Central memory CD8-positive, alpha-beta T cell (primary cell): ENCODE measurements at regions not wholly inside any gene's neighbourhood (a gene's known extent, or its start where the extent isn't known, plus 50 kb on each side); places are given as distances from the start of the nearest gene placed in this dataset.
A peak's percentile ranks its signal among the peaks of the same experiment; 100 is the strongest.
"Not testable (repeated sequence)": the region's sequence is repeated elsewhere in the genome, so short reads cannot be mapped to it uniquely, and the experiment has no call there.

Experiments used
- ATAC-seq: fragments of 150-1000 bp; cut with Tn5 transposase; replicated peaks from 2 replicates; pipeline ENCODE4 v1.10.0; 2022; ENCODE audit warnings: mild to moderate bottlenecking, moderate FRiP score, moderate number of reproducible peaks; ENCODE audit not compliant: poor library complexity, severe bottlenecking; ENCODE audit errors: extremely low read depth
- DNase-seq, 2 donors: peaks; one replicate each; pipeline ENCODE4 v3.0.0; 2021; ENCODE audit warnings: low spot score in 2 of 2
- H3K27ac Mint-ChIP-seq: one replicate; pipeline ENCODE4 v1.8.0; 2022; ENCODE audit warnings: low read depth, mild to moderate bottlenecking, moderate library complexity, mixed read lengths
- H3K27me3 Mint-ChIP-seq: one replicate; pipeline ENCODE4 v1.8.0; 2022; ENCODE audit warnings: mixed read lengths
- H3K36me3 Mint-ChIP-seq: one replicate; pipeline ENCODE4 v1.8.0; 2022; ENCODE audit warnings: mild to moderate bottlenecking, moderate library complexity, mixed read lengths; ENCODE audit not compliant: insufficient read depth
- H3K4me1 Mint-ChIP-seq: one replicate; pipeline ENCODE4 v1.8.0; 2022; ENCODE audit warnings: mixed read lengths
- H3K4me3 Mint-ChIP-seq: one replicate; pipeline ENCODE4 v1.8.0; 2022; ENCODE audit warnings: mild to moderate bottlenecking, moderate library complexity, mixed read lengths
- H3K9me3 Mint-ChIP-seq: one replicate; pipeline ENCODE4 v1.8.0; 2022; ENCODE audit warnings: mixed read lengths

DNA sequence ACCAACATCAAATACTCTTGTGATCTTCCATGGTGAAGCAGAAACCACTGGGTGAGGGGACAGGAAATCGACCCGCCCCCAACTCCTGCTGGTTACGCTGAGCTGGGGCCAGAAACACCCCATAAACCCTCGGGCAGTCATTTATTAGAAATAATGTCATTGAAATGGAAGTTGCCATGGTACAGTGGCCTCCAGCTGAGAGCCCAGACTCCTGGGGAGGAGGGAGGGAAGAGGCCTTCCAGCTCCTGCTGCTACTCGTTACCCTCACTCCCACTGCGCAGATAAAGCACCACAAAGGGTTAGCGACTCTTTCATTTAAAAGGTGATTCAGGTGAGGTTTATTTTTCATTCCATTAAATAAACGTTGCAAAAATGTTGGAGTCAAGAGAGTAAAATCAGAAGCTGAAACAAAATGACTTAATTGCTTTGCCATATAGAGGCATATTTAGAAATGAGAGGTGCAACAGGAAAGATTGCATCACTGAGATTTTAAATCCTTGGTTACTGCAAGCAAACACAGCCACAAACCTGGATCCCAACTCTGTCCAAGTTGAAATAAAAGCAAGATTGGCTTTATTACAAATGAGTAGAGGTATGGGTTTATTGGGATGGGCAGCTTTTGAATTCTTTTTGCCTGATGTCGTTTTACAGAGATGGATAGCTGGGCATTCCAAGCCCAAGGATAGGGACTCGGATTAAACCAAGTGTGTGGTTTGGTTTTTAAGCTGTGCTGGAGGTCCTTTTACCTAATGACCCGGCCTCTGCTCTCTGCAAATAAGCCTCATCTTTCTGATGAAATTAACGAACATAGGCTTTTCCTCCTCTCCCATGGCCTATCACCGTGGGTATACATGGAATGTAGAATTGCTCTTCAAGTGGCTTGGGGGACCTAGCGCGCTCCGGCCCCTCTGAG lies 92.0 kb downstream of the LYZL1 start:
- H3K9me3 Mint-ChIP-seq, H3K27ac Mint-ChIP-seq, H3K4me1 Mint-ChIP-seq, ATAC-seq, H3K36me3 Mint-ChIP-seq, DNase-seq, H3K4me3 Mint-ChIP-seq: not testable (repeated sequence)
- peaks cover 69% of the 10 kb centered on the region for H3K27me3 Mint-ChIP-seq

DNA sequence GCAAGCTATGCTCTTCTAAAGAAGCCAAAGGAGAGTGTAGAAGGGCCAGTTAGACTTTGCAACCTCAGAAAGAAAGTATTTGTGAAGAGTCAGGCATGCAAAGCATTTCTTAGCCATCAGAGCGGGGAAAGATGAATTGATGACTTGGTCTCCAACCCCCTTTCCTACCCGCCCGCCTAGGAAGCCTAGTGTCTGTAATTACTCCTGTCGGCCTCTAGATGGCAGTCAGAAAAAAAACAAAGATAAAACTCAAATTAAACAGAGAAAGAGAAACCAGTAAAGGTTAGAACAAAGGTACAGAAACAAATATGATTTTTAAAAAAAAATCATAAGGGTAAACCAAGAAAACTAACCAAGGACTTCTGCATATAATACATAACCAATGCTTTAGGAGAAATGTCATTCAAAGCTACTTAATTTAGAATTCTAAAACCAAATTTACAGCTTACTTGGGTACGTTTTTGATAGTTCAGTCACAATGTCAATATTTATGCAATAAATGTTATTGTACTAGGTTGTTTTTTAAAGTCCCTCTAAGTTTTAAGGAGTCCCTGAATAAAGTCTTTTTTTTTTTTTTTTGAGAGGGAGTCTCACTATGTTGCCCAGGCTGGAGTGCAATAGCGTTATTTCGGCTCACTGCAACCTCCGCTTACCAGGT lies 97.6 kb downstream of the LYZL1 start:
- ATAC-seq (no peak), DNase-seq (no peak)
- H3K36me3 Mint-ChIP-seq, result peaks cover 2% of the 10 kb centered on the region
- H3K27ac Mint-ChIP-seq, result no peak overlapping the region
- H3K4me1 Mint-ChIP-seq, result no peaks in the 10 kb centered on the region
- H3K9me3 Mint-ChIP-seq, result no peaks in the 10 kb centered on the region
- peaks cover 50% of the 10 kb centered on the region for H3K27me3 Mint-ChIP-seq
- no peak overlapping the region for H3K4me3 Mint-ChIP-seq

DNA sequence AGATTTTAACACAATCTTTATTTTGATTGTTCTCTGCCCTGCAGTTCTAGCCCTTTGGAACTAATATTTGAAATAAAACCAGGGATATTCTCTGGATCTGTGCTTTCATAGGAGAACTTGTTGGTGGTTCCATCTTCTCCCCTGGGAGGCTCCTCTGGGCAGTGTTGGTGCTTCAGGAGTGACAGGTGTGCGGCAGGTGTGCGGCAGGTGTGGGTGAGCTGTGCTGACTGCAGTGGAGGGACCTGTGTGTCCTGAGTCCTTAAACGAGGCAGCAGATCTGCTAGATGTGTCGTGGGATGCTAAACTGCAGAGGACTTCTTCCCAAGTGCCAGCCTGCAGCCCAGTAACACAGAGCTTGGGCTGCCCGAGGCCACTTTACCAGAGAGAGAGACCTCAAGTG lies 98.4 kb downstream of the LYZL1 start:
- H3K9me3 Mint-ChIP-seq, result no peaks in the 10 kb centered on the region
- peaks cover under 1% of the 10 kb centered on the region for H3K4me1 Mint-ChIP-seq
- peaks cover 2% of the 10 kb centered on the region for H3K36me3 Mint-ChIP-seq
- peaks cover 50% of the 10 kb centered on the region for H3K27me3 Mint-ChIP-seq
- H3K27ac Mint-ChIP-seq, result no peak overlapping the region
- H3K4me3 Mint-ChIP-seq, result no peak overlapping the region
- no peak for ATAC-seq
- no peak for DNase-seq

DNA sequence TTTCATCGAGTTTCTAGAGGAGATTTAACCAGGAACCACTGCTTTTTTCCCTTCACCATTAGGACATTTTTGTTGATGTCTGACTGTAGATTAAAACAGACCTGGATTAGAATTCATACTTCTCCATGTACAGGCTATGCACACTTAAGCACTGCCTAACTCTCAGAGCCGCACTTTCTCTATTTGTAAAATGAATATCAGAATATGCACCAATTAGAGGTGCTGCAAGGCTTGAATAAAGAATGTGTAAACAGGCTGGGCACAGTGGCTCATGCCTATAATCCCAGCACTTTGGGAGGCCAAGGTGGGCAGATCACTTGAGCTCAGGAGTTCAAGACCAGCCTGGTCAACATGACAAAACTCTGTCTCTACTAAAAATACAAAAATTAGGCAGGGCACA lies 99.2 kb downstream of the LYZL1 start:
- H3K9me3 Mint-ChIP-seq, H3K27ac Mint-ChIP-seq, H3K4me1 Mint-ChIP-seq, ATAC-seq, H3K36me3 Mint-ChIP-seq, DNase-seq, H3K4me3 Mint-ChIP-seq: not testable (repeated sequence)
- peaks cover 42% of the 10 kb centered on the region for H3K27me3 Mint-ChIP-seq

DNA sequence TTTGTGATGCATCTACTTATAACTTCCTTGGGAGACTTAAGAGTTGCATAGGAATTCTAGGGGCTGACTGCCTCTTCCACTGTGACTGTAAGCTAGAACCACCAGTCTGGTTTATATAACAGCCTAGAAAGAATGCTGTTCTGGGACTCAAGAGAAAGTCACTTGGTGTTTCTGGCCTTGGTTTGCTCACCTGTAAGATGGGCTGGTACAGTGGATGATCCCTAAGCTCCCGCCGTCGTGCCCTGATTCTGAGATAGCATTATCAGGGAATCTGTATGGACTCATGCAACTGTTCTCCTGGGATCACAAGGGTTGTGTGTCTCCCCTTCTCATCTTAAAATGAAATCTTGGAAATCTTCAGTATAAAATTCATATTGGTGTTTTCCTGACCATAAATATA lies 100.6 kb downstream of the LYZL1 start:
- H3K27me3 Mint-ChIP-seq, result peaks cover 28% of the 10 kb centered on the region
- H3K9me3 Mint-ChIP-seq, result no peaks in the 10 kb centered on the region
- H3K4me1 Mint-ChIP-seq, result peaks cover 6% of the 10 kb centered on the region
- H3K4me3 Mint-ChIP-seq, result no peak overlapping the region
- no peak for ATAC-seq
- no peak overlapping the region for H3K27ac Mint-ChIP-seq
- peaks cover 2% of the 10 kb centered on the region for H3K36me3 Mint-ChIP-seq
- DNase-seq, result no peak

DNA sequence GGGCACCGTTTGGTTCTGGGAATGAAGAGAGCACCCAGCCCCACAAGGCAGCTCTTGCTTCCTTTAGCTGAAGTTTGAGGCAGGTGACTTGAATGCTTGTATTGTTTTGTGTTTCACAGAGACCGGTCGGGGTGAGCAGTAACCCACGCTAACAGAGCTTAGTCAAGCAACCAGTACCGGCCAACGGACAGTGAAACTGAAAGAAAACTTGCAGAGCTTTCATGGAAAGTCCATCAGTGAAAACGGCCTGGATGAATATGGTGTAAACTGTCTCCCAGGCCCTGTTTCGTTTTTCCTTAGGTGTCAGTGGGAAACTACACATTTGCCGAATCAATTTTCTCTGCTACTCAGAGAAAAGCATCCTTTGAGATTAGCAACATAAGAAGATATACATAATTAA lies 101.1 kb downstream of the LYZL1 start:
- Mint-ChIP-seq H3K9me3 (no peaks in the 10 kb centered on the region), H3K4me1 (peaks cover 6% of the 10 kb centered on the region), H3K36me3 (peaks cover 1% of the 10 kb centered on the region), H3K4me3 (no peak overlapping the region), H3K27ac (no peak overlapping the region), H3K27me3 (peaks cover 24% of the 10 kb centered on the region)
- no peak for DNase-seq
- no peak for ATAC-seq

DNA sequence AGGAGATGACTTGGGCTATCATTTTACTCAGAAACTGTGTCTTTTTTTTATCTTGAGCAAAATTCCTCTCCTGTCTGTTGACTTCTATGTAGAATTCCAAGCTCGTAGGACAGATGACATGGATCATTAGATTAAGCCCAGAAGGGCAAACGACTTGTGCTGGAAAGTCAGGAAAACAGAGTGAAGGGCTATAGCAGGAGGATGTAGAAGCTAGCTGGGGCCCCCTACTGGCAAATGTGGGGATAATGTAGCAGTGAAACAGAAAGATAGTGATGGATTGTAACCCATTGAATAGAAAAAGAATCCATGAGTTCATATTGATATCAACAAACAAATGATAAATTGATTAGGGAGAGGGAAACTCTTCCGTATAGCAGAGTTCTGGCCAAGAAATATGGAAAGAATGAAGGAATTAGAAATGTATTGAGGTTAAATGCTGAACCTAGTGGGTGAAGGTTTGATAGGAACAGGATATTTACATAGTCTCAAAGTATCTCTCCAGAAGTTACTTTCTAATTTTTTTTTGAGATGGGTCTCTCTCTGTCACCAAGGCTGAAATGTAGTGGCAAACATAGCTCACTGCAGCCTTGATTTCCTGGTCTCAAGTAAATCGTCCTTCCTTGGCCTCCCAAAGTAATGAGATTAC lies 103.6 kb downstream of the LYZL1 start:
- no peak for ATAC-seq
- H3K9me3 Mint-ChIP-seq, result no peaks in the 10 kb centered on the region
- H3K4me1 Mint-ChIP-seq, result peaks cover 6% of the 10 kb centered on the region
- H3K27ac Mint-ChIP-seq, result no peak overlapping the region
- no peak for DNase-seq
- no peak overlapping the region for H3K4me3 Mint-ChIP-seq
- H3K36me3 Mint-ChIP-seq, result no peaks in the 10 kb centered on the region
- peaks cover 40% of the 10 kb centered on the region for H3K27me3 Mint-ChIP-seq

DNA sequence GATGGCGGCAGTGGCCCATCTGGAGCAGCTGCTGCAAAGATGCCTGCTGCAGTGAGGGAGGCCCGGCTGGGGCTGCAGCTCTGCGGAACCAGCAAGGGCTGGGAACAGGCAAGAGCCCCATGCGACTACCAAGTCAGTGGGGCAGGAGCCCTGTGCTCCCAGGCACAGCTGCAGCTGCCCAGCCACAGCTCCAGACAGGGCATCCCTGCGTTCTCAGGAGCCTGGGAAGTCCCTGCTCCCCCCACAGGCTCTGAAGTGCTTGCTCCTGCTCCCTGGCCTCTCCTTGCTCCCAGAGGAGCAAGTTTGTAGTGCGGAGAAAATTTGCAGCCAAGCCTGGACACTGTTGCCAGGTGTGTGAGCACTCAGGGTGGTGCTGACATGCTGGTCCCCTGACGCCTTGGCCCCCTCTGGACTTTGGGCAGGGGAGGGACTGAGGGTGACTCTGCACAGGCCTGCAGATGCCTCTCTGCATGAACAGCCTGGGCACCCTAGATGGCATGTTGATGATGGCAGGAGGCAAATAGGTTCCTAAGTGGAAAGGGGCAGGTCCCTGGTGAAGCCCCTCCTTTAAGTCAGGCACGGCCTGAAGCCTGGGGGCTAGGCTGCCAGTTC lies 105.6 kb downstream of the LYZL1 start:
- H3K9me3 Mint-ChIP-seq, result no peaks in the 10 kb centered on the region
- ATAC-seq (no peak), DNase-seq (no peak)
- peaks cover 52% of the 10 kb centered on the region for H3K27me3 Mint-ChIP-seq
- no peaks in the 10 kb centered on the region for H3K36me3 Mint-ChIP-seq
- H3K4me3 Mint-ChIP-seq, result no peak overlapping the region
- H3K4me1 Mint-ChIP-seq, result peaks cover 6% of the 10 kb centered on the region
- no peak overlapping the region for H3K27ac Mint-ChIP-seq

- H3K27ac Mint-ChIP-seq, result no peak overlapping the region
- peaks cover 61% of the 10 kb centered on the region for H3K27me3 Mint-ChIP-seq
- H3K4me3 Mint-ChIP-seq, result no peak overlapping the region
- ATAC-seq (no peak), DNase-seq (no peak)
- no peaks in the 10 kb centered on the region for H3K9me3 Mint-ChIP-seq
- peaks cover 6% of the 10 kb centered on the region for H3K4me1 Mint-ChIP-seq
- H3K36me3 Mint-ChIP-seq, result no peaks in the 10 kb centered on the region
Observed at GRCh38 chr10:29395409-29395808, 106.5 kb downstream of the LYZL1 start.

DNA sequence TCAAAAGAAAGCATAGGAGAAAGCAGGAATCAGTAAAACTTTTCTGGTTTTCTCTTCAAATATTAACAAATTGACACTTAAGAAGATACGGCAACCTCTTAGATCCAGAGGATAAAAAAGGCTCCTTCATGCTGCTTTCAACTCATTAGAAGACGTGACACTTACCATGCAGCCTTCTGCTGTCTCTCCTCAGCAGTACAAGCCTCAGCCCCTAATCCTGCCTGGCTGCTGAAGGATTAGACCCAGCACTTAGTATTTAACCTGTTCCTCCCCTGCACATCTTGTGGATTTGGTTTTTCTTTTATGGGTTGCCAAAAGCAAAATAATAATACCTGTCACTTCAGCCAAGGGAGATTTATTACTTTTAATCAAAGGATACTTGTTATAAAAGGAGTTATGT lies 108.4 kb downstream of the LYZL1 start:
- ATAC-seq, result no peak
- H3K27ac Mint-ChIP-seq, result no peak overlapping the region
- H3K4me1 Mint-ChIP-seq, result peaks cover 5% of the 10 kb centered on the region
- no peaks in the 10 kb centered on the region for H3K36me3 Mint-ChIP-seq
- H3K9me3 Mint-ChIP-seq, result no peaks in the 10 kb centered on the region
- H3K4me3 Mint-ChIP-seq, result no peak overlapping the region
- peaks cover 56% of the 10 kb centered on the region for H3K27me3 Mint-ChIP-seq
- no peak for DNase-seq

DNA sequence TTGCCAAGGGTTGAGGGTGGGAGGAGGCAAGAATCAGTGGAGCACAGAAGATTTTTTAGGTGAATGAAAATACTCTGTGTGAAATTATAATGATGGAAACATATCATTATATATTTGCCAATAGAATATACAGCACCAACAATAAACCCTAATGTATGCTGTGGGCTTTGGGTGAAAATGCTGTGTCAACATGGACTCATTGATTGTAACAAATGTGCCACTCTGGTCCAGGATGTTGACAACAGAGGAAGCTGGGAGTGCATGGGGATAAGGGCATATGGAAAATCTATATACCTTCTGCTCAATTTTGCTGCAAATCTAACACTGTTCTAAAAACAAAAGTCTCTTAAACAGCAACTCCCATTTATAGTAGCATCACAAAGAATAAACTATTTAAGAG lies 114.3 kb downstream of the LYZL1 start:
- H3K4me3 Mint-ChIP-seq, result no peak overlapping the region
- ATAC-seq (no peak), DNase-seq (no peak)
- no peak overlapping the region for H3K27ac Mint-ChIP-seq
- H3K9me3 Mint-ChIP-seq, result no peaks in the 10 kb centered on the region
- H3K27me3 Mint-ChIP-seq, result peaks cover 29% of the 10 kb centered on the region
- no peaks in the 10 kb centered on the region for H3K36me3 Mint-ChIP-seq
- H3K4me1 Mint-ChIP-seq, result no peaks in the 10 kb centered on the region

DNA sequence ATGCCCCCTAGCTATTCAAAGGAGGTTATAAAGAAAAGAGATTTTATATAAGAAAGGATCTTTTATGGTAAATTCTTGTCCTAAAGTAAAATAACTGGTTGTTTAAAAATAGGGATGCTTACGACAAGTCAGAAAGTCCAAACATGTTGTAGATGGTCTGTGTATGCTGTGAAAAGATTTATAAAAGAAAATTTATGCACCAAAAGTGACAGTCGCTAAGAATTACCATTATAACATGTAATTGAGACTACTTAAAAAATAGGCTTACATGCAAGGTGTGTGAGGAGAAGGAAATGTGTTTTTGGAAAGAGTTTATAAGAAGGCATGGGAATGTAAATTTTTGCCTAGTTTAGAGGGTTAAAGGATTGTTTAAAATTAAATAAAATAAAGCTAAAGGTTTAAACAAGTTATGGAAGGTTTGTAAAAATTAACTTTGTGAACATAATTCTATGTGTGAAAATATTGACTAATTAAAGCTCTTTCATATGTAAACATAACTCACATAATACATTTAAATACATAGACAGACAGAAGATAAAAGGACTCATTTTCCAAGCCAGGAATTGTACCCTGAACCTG lies 118.5 kb downstream of the LYZL1 start:
- Mint-ChIP-seq H3K9me3 (no peaks in the 10 kb centered on the region), H3K27me3 (no peaks in the 10 kb centered on the region), H3K27ac (peak overlapping the region; percentile 54), H3K4me3 (no peak overlapping the region), H3K36me3 (peaks cover 1% of the 10 kb centered on the region), H3K4me1 (peaks cover 22% of the 10 kb centered on the region)
- ATAC-seq (no peak), DNase-seq (no peak)
